NAMALWA (cell line): ENCODE measurements at regions not wholly inside any gene's neighbourhood (a gene's known extent, or its start where the extent isn't known, plus 50 kb on each side); places are given as distances from the start of the nearest gene placed in this dataset.
"Not testable (repeated sequence)": the region's sequence is repeated elsewhere in the genome, so short reads cannot be mapped to it uniquely, and the experiment has no call there.

ENCODE experiments used
- DNase-seq: peaks from one replicate; pipeline ENCODE4 v3.0.0-alpha.2; 2015; ENCODE audit warnings: low spot score

GRCh38 chr16:51254390-51254789 lies 103.3 kb upstream of the SALL1 start:
- not testable (repeated sequence) for DNase-seq

DNA sequence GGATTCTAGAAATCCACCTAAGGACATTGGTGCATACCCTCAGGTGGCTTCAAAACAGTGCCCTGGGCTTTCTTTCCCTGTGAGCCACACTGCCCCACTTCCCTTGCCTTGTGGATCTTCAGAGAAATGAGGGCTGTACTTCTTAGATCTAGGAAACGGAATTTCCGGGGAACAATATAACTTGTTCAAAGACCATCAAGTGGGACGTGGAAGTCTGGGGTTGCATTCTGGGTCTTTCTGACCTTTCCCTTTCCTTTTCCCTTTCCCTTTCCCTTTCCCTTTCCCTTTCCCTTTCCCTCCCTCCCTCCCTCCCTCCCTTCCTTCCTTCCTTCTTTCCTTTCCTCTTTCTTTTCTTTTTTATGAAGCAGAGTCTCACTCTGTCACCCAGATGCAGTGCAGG lies 97.1 kb upstream of the SALL1 start:
- no peak for DNase-seq

DNA sequence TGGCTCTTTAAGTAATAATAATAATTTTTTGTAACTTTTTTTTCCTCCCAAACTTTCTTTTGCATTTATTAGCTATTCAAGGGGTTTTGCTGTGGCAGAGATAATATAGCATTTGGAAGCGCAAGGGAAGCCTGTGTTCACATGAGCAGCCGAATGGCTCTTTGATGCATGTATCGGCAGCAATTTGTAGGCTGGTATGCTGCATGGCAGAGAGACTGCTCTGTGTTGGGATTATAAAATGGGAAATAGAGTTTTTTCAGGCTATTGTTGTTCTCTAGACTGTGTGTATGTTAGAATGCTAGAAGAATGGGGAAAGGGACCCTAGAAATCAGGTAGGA lies 94.6 kb upstream of the SALL1 start:
- DNase-seq = no peak

DNA sequence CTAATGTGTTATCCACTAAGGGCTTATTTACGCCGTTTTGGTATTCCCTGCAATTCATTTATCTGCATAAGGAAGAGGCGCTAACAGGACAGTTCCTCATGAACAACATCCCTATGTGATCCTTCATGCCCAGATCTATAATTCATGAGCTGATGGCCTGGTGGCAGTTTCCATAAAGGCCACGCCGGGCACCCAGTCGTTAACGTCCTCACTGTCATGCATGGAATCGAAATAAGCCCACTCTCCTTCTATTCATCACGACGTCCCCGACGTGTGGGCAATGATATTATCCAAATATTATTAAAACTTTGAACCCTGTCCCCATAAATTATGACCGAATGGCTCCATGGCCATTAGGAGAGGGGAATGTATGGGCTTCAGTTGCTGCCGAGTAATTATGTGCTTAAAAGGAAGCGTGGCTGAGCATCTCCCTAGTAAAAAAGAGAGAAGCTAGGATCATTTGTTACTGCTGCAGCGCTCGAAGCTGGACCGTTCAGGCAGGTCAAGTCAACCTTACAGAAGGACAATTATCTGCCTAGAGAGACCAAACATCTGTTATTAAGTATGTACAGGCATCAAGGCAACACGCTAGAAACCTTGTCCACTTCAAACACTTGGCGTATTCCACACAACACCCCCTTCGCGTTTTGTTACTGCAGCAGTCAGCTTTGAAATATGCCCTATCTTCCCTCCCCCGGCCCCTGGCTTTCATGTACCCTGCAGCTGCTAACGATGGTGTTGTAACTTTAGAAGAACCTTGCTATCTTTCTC lies 94.0 kb upstream of the SALL1 start:
- DNase-seq = no peak

- no peak for DNase-seq
These were observed 92.9 kb upstream of the SALL1 start for GRCh38 chr16:51243936-51244436.

- DNase-seq = no peak
These were observed 91.4 kb upstream of the SALL1 start for GRCh38 chr16:51242296-51242994.

- no peak for DNase-seq
These were observed 88.1 kb upstream of the SALL1 start for GRCh38 chr16:51239196-51239595.

GRCh38 chr16:51237861-51238378 lies 86.8 kb upstream of the SALL1 start:
- no peak for DNase-seq

- DNase-seq = no peak
These were observed 86.1 kb upstream of the SALL1 start for GRCh38 chr16:51237207-51237606.

DNA sequence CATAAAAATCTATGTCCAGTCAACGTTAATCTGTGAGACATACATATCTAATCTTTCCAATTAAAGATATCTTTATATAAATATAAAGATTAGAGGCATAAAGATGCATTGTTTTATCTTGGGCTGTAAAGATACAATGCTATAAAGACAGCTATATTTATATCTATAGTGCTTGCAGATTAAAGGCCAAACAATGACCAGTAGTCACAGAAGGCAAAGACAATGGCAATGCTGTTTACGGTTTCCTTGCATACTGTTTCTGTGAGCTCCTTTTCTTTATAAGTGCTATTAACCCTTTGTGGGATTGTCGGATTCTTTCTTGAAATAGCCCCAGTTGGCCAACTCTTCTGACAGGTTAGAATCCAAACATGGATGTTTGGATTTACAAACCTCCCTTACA lies 85.5 kb upstream of the SALL1 start:
- DNase-seq = no peak

GRCh38 chr16:51231702-51232101 lies 80.6 kb upstream of the SALL1 start:
- no peak for DNase-seq

DNA sequence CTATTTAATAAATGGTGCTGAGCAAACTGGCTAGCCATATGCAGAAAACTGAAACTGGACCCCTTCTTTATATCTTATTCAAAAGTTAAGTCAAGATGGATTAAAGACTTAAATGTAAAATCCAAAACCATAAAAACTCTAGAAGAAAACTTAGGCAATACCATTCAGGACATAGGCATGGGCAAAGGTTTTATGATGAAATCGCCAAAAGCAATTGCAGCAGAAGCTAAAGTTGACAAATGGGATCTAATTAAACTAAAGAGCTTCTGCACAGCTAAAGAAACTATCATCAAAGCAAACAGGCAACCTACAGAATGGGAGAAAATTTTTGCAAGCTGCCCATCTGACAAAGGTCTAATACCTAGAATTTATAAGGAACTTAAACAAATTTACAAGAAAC lies 79.0 kb upstream of the SALL1 start:
- not testable (repeated sequence) for DNase-seq

- DNase-seq = no peak
These were observed 77.1 kb upstream of the SALL1 start for GRCh38 chr16:51228097-51228659.

DNA sequence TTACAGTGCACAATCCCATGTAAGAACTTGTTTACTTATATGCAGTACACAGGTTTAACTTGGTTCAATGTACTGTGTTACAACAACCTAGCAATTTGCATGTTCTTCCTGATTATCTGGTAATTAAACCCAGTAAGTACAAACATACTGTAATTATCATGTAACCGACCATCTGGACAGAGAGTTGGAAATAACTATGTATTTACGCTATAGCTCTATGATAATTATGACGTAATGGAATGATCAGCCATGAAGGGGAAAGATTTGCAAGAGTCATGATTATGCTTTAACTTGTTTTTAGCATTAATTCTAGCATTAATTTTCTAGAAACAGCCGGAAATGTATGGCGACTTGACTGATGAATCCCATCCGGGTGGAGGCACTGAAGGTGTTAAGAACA lies 74.8 kb upstream of the SALL1 start:
- no peak for DNase-seq

DNA sequence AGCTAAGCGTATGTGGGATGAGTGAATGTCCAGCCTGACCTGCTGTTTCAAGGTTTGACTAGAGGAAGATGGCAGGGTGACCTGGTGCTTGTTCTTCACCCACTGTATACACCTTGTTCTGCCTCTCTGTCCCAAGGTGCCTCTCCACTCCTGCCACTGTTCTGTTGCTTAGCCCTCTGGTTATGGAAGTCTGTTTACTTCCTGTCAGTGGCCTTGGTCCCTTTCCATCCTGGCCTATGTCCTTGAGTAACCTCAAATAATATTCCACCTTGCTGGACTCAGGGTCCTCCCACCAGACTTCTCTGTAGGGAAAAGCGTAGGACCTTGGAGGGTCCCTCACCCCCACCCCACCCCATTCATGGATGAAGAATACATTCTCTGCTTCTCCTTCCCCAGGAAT lies 73.2 kb upstream of the SALL1 start:
- no peak for DNase-seq

- no peak for DNase-seq
These were observed 70.9 kb upstream of the SALL1 start for GRCh38 chr16:51222016-51222415.

- DNase-seq = no peak
These were observed 60.1 kb upstream of the SALL1 start for GRCh38 chr16:51211148-51211547.

- DNase-seq = no peak
These were observed 59.0 kb upstream of the SALL1 start for GRCh38 chr16:51210087-51210486.

DNA sequence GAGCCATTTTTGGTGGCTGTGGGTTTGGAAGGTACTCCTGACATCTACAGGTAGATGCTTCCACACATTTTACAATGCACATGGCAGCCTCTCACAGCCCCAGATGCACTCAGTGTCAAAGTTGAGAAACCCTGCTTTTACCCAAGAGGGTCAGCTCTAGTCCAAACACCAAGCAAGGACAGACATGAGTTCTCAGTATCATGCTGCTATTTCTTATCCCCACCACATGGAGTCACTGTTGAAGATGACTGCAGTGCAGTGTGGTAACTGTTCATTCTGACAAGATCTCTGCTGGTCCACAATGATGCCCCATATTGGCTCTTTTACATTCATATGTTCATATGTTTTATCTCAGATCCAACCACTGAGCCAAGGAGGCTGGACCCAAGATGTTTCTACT lies 50.5 kb upstream of the SALL1 start:
- DNase-seq = peak; percentile 7
